Adrenal gland (tissue), 5 donors: ENCODE measurements at regions not wholly inside any gene's neighbourhood (a gene's known extent, or its start where the extent isn't known, plus 50 kb on each side); places are given as distances from the start of the nearest gene placed in this dataset.

ENCODE experiments used
- POLR2A ChIP-seq, 2 donors: fragments of 450-650 bp; IDR thresholded peaks; one replicate each; pipeline ENCODE4 v1.6.1; 2017; ENCODE audit warnings: antibody characterized with exemption in 2 of 2, mild to moderate bottlenecking in 2 of 2, moderate library complexity in 1 of 2
- TF ChIP-seq, protein P1 (sequence below), 6 experiments: fragments of 450-650 bp in 4 of 6; fragments of 200-600 bp in 2 of 6; sonication (generic) in 1 of 6; IDR thresholded peaks; 1 replicate in 5 of 6; 2 replicates in 1 of 6; pipeline versions ENCODE4 v1.5.1 to v1.8.0; 2016 to 2021; ENCODE audit warnings: antibody characterized with exemption in 6 of 6, mild to moderate bottlenecking in 2 of 6, moderate library complexity in 1 of 6
- donor health status: DM: no; HTN: no; CAD: no.

DNA sequence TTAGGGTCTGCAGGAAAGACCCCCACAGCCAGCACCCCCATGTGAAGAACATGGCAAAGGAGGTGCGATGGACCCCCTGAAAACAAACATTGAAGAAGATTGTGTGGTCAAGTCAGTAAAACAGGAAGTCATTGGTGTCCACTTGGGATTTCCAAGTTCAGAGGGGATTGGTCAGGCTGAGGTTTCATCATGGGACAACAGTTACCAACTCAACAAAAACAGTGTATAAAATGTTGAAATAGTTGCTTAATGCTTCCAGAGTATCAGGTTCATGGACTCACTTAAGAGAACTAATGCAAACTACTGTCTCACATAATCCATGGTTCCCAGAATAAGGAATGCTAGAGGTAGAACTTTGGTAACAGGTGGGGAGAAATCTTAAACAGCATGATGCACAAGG is 115.8 kb downstream of the RBMY1A1 start:
- TF ChIP-seq, protein P1, sequence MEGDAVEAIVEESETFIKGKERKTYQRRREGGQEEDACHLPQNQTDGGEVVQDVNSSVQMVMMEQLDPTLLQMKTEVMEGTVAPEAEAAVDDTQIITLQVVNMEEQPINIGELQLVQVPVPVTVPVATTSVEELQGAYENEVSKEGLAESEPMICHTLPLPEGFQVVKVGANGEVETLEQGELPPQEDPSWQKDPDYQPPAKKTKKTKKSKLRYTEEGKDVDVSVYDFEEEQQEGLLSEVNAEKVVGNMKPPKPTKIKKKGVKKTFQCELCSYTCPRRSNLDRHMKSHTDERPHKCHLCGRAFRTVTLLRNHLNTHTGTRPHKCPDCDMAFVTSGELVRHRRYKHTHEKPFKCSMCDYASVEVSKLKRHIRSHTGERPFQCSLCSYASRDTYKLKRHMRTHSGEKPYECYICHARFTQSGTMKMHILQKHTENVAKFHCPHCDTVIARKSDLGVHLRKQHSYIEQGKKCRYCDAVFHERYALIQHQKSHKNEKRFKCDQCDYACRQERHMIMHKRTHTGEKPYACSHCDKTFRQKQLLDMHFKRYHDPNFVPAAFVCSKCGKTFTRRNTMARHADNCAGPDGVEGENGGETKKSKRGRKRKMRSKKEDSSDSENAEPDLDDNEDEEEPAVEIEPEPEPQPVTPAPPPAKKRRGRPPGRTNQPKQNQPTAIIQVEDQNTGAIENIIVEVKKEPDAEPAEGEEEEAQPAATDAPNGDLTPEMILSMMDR (IDR thresholded peaks at IDR 0.05) = no peak
- no peak for TF ChIP-seq POLR2A (IDR thresholded peaks at IDR 0.05)
